ENCODE measurements at regions not wholly inside any gene's neighbourhood (a gene's known extent, or its start where the extent isn't known, plus 50 kb on each side); places are given as distances from the start of the nearest gene placed in this dataset.

DNA sequence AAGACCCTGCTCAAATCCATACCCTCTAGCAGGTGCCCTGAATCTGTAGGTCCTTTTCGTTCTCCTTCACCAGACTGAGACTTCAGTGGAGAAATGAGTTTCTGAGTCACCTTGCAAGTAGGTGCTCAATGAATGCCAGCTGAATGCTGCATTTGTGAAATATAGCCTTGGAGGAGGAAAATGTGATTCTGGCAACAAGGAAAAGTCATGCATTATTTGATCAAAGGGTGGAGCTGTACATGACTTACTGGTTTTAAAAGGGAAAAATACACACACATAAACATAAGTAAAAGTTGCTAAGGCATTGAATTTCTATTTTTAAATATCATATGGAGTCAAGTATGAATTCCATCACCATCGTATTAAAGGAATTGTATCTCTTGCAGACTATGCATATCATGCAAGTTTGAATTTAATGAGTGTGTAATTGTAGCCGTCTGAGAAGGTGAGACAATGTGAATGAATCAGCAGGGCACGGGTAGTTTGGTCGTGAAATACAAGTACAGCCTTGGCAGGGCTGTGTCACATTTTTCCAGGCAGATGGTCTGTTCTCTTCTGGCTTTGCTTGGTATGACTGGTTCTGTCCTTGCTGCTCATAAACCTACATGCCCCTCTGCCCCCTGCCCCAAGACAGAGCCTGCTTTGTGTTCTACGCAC, 160.8 kb downstream of the COL6A3 start:
- no peak for DNase-seq

DNA sequence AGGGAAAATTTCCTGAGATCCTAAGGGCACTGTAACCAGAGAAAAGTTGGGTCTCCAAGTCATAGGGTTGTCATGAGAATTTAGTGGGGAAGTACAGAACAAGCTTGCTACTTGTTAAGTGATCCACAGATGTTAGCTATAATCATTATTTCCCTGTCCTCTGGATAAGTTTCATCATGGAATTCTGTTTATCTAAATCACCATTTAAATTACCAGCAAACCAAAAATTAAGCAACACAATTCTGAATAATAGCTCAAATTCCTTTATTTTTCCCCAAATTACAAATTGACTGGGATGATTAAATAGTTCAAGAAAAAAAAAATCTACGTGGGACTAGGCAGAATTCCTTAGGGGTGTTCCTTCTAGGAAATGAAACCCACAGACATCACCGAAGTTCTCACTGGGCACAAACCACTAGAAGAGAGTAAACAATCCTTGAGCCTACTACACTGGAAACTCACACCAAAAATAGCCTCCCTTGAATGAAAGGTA, 159.5 kb downstream of the COL6A3 start:
- DNase-seq = no peak

DNA sequence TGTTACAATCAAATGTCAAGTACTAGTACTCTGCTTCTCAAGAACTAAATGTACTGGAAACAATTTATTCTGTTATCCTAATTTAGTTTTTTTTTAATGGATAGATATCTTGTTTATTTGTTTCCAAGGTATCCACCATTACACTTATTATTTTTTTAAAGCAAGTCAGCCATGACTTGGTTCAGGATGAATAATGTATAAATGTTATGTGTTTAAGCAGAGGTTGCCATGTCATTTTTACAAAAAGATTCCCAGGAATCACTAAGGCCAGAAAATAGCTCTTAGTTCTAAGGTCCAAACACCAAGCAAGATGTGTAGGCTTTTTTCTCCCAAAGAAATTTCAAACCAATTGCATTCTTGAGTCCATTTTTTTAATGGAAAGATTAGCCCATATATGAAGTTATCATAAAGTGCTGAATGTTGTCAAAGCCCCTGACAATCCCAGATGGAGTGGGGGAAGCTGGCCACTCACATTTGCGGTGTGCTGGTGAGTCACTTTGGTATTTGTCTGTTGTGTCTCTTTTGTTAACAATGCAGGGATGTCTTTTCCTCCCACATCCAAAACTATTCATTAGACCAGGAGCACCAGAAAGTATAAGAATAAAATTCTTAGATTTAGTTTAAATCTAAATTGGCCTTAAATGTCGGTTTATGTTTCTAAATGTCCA, 158.9 kb downstream of the COL6A3 start:
- DNase-seq = no peak

DNA sequence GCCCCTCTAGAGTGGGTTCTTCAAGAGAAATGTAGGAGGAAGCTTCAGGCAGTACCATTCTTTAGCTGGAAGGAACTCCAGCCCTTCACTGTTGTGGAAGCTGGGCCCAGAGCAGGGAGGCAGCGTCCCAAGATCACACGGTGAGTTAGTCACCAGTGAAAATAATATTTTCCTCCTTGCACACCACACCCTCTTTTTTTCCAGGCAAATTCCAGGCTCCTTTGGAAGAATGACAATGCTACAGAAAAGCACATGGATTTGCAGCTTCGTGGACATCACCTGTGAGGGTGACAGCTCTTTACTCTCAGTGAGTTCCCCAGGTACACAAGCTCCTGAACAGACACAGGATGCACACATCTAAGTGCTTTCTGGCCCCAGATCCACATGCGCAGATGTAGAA, 157.1 kb downstream of the COL6A3 start:
- no peak for DNase-seq

DNA sequence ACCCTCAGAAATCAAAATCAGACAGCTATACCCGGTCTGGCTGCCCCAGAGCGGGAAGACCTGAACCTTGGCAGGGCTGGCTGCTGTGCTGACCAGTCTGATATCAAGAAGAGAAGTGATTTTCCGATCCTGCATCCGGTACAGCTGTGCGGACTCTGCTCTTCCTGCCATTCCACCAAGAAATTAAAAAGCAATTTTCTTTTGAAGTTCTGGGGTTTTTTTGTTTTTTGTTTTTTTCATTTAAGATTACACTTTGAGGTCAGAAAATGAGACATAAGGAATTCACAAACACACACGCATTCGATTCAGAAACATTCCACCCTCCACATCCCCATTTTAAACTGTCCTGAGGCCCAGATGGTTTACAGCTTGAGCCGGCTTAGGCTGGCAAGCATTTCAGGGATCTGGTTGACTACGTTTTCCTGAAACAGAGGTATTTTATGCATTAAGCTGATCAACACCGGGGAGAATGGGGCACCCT, 156.5 kb downstream of the COL6A3 start:
- no peak for DNase-seq

DNA sequence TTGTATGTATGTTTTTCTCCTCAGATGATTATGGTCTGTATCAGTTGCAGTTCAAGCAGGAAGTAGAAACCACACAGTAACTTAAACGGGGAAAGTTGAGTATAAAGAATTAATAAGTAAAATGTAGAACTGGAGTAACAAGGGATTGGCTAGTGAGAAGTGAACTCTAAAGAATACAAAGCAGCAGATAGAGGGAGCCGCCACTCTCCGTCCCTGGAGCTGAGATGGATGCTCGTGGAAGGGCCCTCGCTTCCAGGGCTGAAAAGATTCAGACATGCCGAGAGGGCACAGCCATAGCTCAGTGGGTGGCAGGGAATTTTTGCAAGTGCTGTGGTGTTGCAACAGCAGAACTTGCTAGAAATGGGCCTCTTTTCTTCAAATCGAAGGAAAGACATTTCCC, 155.8 kb downstream of the COL6A3 start:
- DNase-seq = no peak

DNA sequence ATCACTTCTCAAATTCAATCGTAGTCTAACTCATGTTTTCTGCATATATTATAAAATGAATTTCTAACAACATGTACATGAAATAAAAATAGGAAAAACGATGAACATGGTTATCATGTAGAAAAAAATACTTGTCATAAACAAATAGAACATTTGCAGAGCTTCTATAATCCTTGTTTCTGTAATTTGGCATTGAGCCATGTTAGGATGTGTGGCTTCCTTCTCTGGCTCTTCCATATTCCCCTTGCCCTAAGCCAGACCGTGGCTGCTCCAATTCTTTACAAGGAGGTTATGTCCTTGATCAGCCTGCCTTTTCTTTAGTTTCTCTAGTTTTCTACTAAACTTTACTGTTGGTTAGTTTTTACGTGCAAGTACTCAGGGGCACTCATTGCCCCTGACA, 155.3 kb downstream of the COL6A3 start:
- no peak for DNase-seq

DNA sequence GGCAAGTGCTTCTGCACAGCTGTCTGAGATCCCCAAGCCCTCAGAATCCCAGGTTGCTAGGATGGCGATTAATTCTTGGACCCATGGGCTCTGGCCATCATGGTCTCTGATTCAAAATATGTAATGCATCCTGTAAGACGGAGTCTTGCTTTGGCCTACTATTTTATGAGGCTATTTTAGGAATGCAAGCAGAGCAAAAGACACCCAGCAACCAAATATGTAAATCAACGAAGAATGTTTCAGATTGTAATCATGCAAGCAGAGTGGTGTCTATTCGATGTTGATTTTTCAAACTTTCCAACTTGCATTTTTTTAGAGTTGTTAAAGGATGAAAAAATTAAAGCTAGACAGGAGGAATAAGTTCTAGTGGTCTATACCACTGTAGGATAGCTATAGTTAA, 154.8 kb downstream of the COL6A3 start:
- no peak for DNase-seq

DNA sequence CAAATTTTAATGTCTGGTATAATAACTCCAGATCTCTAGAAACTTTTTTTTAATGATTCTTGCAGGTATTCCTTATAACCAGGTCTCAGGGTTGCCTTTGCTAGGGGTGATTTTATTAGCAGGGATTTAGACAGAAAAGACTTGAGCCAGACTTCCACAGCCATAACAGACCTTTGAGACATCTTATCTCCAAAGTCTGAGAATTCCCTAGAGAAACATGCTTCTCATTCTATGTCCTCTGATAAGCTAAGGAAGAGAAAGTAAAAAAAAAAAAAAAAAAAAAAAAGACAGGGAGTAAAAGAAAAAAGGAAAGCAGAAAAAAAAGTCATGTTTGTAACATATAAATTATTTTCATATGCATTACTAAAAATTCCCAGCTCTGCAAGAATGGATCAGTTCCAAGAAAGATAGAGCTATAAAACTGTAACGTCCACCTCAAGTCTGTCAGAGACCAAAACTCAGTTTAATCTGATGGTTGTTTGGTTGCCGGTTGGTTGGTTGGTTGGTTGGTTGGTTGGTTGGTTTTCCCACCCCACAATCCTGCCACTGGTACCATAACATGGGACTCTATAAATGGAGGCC, 153.8 kb downstream of the COL6A3 start:
- no peak for DNase-seq

DNA sequence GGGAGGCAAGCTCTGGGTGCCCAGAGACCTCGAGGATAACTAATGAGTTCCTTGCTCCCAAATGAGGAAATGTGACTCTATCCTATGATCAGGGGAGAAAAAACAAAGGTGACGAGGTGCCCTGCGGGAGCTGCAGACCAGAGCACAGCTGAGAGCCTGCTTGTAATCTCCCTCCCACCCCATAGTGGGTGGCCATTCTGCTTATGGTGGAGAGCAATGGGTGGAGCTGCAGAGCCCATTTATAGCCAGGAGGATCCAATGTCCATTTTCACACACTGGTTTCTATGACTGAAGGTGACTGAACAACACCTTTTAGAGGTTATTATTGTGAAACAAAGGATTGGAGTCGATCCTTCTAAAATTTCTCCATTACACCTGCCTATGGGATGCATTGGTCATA, 153.3 kb downstream of the COL6A3 start:
- DNase-seq = no peak

DNA sequence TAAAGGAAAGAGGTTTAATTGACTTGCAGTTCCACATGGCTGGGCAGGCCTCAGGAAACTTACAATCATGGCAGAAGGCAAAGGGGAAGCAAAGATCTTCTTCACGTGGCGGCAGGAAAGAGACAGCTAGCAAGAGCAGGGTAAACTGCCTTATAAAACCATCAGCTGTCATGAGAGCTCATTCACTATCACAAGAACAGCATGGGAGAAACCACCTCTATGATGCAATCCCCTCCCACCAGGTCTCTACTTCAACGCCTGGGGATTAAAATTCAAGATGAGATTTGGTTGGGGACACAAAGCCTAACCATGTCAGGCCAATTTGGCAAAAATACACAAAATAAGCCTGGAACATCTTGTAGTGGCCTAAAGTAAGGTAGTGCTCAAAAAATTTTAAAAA, 152.6 kb downstream of the COL6A3 start:
- DNase-seq = no peak

DNA sequence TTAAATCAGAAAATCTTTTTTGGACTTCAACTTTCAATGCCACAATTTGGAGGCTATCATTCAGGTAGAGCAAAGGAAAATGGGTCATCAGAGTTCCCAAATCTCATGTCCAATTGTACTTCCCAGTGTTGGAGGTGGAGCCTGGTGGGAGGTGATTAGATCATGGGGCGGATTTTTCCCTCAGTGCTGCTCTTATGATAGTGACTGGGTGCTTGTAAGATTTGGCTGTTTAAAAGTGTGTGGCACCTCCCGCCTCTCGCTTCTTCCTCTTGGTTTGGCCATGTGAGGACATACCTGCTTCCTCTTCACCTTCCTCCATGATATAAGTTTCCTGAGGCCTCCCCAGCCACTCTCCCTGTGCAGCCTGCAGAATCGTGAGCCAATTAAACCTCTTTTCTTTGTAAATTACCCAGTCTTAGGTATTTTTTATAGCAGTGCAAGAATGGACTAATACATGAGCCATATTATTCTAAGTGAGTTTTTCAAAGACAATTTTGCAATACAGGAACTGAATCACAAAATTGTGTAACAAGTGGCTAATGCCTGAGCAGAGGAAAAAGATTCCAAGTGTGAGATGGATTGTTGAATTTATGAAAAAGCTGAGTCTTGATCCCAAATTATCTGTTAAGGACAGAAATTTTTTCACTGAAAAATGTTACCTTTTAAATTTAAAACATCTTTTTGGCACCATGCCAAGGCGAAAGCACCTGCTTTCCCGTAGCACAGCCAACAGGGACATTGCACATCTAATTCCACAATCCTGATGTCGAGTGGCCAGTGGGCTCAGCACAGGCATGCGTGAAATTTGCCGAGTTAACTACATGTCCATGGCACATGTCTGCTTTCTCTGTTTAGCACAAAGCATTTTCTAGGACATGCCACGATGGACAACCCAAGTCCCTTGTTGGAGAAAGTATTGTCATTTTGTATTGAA, 150.9 kb downstream of the COL6A3 start:
- DNase-seq = no peak

DNA sequence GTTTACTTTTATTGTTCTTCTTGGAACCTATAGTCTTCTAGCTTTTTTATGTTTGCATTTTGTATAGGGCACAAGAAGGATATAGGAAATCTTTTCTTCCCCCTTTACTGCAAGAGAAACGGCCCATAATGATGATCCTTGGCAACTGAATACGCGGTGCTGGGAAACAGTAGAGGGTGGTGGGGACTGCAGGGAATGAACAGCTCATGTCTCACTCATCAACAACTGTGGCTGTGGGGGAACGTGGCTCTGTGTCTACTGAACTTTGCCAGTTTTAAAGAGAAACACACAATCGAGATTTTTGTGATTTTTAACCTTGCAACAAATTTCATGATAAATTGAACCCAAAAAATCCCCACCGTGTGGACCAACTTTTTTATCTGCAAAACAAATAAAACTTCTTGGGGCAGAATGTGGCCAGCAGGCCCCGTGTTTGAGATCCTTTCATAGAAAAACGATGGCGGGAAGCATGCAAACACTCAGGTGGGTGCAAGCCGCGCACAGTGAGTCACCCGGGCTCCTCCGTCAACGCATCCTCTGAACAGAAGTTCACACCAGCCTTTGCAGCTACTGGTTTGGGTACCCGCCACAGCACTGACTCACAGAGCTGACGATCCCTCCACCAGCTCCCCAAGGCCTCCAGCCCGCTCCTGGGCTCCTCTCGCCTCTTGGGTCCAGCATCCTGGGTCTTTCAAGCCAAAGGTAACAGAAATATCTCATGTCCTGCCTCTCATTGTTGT, 149.3 kb downstream of the COL6A3 start:
- no peak for DNase-seq

DNA sequence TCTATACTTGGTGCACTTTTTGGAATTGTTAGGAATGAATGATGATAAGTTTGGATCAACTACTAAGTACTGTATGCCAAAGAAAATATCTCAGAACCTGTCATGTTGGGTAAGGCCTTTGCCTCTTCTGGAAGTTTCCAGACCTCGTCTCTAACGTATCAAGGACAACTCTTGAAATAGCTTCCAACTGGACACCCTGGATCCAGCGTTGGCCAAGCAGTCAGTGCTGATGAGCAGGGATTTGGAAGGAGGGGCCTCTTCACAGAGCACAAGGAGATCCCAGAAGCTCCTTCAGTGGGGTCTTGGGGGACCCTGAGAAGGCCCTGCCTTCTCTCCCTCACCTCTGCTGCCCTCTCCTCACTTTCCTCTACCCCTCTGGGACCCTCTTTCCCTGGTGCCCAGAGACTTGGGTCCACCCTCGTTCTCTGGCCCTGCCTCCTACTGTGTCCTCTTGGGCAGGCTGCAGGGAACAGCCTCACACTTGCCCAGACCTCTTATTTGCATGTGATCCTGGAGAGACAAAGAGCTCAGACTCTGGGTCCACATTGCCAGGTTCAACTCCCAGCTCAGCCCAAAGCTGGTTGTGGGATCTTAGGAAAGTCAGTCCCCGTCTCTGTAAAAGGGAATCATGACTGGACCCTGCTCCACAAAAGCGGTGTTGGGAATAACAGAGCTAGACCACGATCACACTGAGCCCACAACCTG, 145.8 kb downstream of the COL6A3 start:
- no peak for DNase-seq

DNA sequence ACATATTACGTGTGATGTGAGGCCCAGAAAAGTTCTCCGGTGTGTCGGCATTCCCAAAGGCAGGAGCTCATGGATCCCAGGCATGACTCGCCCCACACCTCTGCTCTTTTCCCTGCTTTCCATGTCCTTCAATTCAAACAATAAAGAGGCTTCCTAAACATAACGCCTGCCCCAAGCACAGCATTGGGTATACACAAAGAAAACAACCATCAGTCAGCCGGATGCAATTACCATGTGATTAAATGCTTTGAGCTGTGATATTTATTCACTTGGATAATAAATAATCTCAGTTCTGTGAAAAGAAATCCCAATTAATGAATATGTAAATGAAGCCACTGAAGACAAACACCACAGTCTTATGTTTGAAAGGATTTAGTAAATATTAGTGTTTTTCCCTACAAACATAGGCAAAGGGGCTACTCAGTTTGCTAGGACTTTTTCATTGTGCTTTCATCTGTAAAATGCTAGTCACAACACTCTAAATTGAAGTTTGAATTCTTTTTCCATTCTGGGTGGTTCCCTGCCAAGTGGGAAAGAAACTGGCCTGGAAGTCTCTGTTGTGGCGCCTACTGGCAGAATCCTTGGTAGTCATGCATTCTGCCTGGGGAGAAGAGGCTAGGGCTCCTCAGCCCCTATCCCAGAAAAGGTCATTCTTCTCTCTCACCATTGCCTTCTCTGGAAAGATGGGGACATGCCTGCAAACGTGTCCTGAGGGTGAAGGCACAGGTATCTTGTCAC, 144.7 kb downstream of the COL6A3 start:
- no peak for DNase-seq

DNA sequence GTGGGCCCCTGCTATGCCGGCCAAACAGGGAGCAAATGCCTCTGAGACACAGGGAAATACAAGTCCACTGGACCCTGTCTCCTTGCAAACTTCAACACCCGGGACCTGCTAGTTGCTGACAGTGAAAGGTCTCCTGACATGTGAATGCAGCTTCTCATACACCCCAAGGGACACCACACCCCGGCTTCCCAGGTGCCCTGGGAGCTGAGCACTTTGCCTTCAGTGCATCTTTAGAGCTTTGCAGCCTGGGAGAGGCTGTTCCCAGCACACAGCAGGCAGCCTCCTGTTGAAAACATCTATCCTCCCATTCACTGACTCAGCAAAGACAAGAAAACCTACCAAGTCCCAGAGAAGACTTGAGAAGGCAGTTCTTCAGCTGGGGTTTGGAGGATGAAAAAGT, 143.4 kb downstream of the COL6A3 start:
- DNase-seq = no peak

DNA sequence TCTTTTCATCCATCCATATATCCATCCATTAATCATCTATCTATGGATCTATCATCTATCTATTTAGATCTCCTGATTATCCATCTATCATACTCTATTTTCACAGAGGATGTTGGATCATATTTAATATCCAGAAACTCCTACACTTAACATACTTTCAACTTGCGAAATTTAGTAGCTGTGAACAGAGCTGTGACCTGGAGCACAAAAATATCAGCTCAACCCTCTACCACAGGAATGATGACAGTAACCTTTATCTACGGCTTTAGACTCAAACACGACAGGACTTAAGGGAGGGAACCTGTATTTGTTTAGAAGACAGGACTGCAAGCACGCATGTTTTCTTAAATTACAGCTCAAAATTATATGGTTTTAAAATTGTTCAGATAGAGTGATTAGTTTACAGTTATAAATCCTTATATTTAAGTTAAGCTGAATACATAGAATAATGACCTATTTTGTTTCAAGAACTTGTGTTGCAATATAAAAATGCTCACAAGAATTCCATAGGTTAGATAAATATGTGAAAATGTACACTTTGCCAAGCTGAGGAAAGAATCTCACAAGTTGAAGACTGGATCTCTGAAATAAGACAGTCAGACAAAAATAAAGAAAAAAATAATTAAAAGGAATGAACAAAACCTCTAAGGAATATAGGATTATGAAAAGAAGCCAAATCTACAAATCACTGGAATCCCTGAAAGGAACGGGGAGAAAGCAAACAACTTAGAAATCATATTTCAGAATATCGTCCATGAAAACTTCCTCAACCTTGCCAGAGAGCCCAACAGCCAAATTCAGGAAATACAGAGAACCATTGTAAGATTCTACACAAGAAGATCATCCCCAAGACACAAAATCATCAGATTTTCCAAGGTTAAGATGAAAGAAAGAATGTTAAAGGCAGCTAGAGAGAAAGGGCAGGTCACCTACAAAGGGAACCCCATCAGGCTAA, 142.0 kb downstream of the COL6A3 start:
- DNase-seq = no peak

Data from NCI-H748 treated with DMSO at 0.1 percent for 48 hours (cell line).